ENCODE measurements at regions not wholly inside any gene's neighbourhood (a gene's known extent, or its start where the extent isn't known, plus 50 kb on each side); places are given as distances from the start of the nearest gene placed in this dataset.

DNA sequence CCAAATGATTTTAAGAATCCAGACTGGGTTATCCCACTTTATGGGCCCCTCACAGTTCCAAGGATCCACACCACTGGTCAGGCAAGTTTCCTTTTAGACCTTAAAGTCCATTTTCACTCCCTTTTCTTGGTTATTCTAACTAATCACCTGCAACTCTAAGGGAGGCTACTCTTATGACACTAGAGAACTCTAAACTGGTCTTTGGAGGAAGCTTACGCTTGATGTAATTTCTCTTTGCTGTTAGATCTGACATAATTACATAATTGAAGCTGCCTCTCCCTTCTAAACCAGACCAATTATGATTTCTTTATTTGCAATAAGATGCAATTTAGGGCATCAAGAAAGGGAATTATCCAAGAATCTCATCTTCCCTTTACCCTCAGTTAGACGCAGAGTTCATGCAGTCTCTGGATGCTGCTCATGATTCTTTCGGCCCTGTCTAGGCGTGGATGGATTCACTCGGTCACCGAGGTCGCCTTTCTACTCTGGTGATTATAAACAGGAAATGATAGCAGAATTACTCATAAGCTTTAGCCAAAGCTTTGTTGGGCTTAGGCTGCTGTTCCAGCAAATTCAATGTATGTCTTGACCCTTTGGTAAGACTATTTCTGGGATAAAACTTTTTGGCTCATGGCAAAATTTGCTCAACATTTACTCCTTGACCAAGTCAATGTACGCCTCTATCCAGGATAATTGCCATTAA, 130.9 kb upstream of the PRNP start:
- no peak for DNase-seq

- DNase-seq = no peak
Measured at GRCh38 chr20:4554346-4554745, 131.9 kb upstream of the PRNP start.

GRCh38 chr20:4552075-4552640, 134.1 kb upstream of the PRNP start:
- no peak for DNase-seq

GRCh38 chr20:4550740-4551139, 135.5 kb upstream of the PRNP start:
- no peak for DNase-seq

DNA sequence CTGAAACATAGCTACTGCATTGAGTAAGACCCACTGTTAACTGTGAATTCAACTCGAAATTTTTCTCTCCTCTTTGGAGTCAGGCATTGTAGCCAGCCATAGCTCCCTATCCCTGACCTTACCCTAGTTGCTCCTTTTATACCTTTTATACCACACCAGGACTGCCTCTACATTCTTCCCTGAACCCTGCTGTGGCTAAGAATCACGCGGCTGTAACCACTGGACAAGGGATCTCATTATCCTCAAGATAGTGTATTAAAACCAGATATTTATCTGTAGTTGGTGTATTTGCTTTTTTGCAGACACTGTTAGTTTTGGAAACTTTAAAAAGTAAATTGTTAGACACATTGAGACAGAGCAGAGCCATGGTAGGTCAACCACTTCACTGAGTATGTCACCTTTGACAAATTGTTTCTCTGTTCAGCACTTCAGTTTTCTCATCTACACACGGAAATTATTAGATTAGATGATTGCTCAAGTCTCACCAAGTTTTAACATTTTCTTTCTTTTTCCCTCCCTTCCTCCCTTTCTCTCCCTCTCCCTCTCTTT, 136.5 kb upstream of the PRNP start:
- DNase-seq = no peak

DNA sequence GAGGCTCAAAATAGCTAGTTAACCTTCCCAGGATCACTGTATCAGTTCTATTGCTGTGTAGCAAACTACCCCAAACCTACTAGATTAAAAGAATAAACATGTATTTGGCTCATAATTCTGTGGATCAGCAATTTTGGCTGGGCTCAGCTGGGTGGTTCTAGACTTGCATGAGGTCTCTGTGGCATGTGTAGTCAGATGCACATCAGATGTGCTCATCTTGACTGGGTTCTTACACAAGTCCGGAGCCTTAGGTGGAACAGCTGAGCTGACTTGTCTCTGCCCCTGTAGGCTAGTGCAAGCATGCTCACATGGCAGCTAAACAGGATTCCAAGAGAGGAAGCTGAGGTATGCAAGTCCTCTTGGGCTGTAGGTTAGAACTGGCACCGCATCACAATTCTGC, 137.7 kb upstream of the PRNP start:
- no peak for DNase-seq

GRCh38 chr20:4546786-4547185, 139.5 kb upstream of the PRNP start:
- no peak for DNase-seq

DNA sequence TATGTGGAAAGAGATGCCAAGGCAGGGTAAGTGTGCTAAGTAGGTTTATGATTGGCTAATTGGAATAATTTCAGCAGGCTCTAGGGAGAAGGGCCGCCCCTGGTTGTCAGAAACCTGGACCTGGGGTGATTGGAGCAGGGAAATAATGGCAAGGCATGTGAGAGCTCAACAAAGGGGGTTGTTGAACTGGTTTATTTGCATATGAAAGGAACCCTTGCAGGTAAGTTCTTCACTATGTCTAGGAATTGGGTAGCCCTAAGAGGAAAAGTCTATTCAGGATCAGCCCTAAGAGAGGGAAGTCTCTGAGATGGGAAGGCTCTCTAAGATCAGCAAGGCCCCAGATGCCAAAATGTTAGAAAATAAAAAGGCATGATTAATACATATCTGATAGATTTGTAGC, 139.9 kb upstream of the PRNP start:
- no peak for DNase-seq

DNA sequence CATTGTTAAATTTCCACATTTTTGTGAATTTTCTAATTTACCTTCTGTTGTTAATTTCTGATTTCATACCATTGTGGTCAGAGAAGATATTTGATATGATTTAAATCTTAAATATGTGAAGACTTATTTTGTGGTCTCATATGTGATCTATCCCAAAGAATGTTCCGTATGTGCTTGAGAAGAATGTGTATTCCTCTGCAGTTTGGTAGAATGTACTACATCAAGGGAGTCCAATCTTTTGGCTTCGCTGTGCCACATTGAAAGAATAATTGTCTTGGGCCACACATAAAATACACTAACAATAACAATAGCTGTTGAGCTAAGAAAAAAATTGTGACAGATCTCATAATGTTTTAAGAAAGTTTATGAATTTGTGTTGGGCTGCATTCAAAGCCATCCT, 140.7 kb upstream of the PRNP start:
- no peak for DNase-seq

DNA sequence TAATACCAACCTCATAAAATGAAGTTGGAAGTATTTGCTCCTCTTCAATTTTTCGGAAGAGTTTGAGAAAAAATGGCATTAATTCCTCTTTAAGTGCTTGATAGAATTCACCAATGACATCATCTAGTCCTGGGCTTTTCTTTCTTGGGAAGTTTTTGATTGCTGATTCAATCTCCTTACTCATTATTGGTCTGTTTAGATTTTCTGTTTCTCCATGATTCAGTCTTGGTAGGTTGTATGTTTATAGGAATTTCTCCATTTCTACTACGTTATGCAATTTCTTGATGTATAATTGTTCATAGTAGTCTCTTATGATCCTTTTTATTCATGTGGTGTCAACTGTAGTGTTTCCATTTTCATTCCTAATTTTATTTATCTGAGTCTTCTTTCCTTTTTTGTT, 141.5 kb upstream of the PRNP start:
- no peak for DNase-seq

- no peak for DNase-seq
Measured at GRCh38 chr20:4542270-4542669, 144.0 kb upstream of the PRNP start.

DNA sequence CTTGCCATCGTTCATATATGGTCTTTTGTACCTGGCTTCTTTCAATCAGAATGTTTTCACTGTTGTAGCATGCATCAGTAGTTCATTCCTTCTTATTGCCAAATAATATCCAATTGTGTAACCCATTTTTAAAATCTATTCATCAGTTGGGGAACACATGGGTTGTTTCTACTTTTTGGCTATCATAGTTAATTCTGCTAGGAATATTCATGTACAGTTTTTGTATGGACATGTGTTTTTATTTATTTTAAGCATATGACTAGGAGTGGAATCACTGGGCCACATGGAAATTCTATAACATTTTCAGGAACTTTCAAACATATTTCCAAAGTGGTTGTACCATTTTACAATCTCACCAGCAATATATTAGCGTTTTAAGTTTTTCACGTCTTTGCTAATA, 151.9 kb upstream of the PRNP start:
- DNase-seq = no peak

DNA sequence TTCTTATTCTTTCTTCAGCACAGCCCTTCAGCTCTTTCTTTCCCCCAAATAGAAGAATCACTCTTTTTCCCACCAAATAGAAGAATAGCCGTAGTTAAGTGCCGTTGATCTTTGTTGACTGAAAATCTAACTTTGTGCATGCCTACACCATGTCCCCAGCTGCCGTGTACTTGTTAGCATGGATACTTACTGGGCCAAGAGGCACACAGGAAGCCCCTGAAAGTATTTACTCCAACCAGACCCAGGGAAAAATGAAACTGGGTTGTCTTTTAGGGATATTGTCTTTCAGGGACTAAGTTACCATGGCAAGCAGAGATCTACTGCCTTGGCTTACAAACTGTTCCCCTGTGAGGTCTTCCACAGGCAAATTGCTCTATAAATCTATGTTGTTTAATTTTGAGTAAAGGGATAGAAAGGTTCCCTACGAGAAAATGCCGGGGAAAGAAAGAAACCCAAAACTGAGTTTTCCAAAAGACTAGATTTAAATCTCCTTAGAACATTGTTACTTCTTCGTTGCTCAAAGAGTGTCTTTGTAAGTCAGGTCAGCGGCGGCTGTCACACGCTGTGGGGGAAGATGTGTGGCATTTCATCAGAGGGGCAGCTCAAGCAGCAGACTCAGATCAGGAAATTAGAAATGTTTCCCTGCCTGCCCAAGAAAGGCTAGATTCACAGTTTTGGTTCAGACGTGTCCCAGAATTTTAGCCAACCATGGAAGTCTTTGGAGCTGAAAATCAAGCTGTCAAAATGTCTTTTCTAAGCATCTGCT, 152.7 kb upstream of the PRNP start:
- no peak for DNase-seq

DNA sequence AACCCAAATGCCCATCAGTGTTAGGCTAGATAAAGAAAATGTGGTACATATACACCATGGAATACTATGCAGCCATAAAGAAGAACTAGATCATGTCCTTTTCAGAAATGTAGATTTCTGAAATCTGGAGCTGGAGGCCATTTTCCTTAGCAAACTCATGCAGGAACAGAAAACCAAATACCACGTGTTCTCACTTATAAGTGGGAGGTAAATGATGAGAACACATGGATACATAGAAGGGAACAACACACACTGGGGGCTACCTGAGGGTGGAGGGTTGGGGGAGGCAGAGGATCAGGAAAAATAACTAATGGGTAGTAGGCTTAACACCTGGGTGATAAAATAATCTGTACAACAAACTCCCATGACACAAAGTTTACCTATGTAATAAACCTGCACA, 153.5 kb upstream of the PRNP start:
- no peak for DNase-seq

DNA sequence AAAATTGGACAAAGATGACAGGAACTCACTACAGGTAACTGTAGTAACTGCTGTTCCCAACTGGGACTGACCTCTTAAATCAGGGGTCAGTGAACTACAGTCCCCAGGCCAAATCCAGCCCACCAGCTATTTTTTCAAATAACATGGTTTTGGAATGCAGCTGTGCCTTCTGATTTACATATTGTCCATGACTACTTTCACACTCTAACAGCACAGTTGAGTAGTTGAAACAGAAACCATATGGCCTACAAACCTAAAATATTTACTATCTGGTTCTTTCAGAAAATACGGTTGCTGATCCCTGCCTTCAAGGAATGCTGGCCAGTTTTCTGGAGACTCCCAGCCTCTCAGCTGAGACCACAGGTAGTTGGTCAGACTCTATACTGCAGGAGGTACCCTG, 161.5 kb upstream of the PRNP start:
- DNase-seq = no peak

- DNase-seq = no peak
Measured at GRCh38 chr20:4524307-4524706, 161.9 kb upstream of the PRNP start.

GRCh38 chr20:4522310-4522709, 163.9 kb upstream of the PRNP start:
- no peak for DNase-seq

- no peak for DNase-seq
Measured at GRCh38 chr20:4521170-4521968, 164.9 kb upstream of the PRNP start.

DNA sequence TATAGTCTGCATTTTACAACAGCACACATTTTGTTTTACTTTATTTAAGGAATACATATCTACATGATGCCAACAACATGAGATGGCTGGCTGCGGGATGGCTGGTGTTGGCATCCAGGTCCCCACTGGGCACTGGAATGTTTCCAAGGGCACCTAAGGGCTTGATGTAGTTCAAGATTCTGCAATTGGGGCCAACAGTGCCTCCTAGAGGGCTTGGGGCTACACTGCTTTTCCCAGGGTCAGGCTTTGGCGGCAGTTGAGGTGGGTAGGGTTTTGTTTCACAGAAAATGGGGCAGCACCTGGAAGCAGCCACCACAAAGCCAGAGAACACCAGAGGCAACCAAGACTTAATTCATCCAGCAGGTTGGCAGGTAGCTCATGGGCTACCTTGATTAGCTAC, 166.7 kb upstream of the PRNP start:
- no peak for DNase-seq

GRCh38 chr20:4516876-4517275, 169.4 kb upstream of the PRNP start:
- DNase-seq = no peak

DNA sequence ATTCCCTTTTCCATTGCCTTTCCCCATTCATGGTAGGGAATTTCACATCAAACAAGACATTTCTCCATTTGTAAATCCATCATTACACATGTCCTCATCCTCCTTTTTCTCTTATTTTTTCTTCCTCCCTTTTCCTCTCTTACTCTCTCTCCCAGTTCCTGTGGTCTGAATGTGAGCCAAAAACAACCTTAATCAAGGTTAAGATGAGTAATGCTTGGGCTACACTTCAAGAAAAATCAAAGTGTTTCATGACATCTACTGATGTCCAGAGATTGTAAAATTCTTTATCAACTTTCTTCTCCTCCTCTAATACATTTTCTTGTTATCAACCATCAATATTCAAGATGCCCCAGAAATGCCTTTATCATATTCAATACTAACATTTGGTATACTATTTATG, 172.5 kb upstream of the PRNP start:
- no peak for DNase-seq

DNA sequence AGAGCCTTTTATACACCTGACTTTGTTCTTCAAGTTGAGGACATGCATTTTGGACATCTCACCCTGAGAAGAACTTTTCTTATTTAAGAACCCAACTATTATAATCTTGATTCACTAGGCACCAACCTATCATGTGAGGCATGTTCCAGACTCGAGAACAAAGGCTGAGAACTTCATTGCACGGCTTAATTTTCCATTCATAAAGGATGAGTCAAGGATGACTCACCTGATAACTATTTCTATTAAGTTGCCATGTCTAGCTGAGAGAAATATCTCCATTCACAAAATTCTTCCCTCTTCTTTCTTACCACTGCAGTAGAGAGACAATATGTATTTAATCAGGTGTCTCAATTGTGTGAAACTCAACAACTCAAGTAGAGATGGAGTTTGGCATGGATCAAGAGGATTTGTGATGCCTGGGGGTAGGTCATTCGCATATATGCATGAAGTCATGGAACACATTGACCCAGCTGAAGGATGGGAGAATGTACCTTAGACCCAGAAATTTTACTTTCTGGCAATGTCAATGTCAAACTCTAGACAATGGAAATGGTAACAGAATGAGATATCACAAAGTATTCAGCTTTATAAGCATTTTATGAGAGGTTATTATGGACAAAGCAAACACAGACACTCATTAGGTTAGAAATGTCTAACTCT, 173.2 kb upstream of the PRNP start:
- no peak for DNase-seq

GRCh38 chr20:4511776-4512175, 174.5 kb upstream of the PRNP start:
- DNase-seq = no peak
